CD4-positive, alpha-beta T cell treated with Interferon gamma for 1 hour (primary cell): ENCODE measurements at regions not wholly inside any gene's neighbourhood (a gene's known extent, or its start where the extent isn't known, plus 50 kb on each side); places are given as distances from the start of the nearest gene placed in this dataset.
A peak's percentile ranks its signal among the peaks of the same experiment; 100 is the strongest.

Experiments used
- DNase-seq: peaks from one replicate; pipeline ENCODE4 v3.0.0-alpha.2; 2020

GRCh38 chr20:8073024-8073832 lies 53.7 kb upstream of the TMX4 start:
- DNase-seq: peak; percentile 7

GRCh38 chr20:8074931-8075330 lies 55.4 kb upstream of the TMX4 start:
- no peak for DNase-seq

- DNase-seq: no peak
Measured at GRCh38 chr20:8076306-8077136, 55.5 kb upstream of the PLCB1 start.

GRCh38 chr20:8077137-8077466 lies 55.0 kb upstream of the PLCB1 start:
- no peak for DNase-seq

GRCh38 chr20:8078528-8078914 lies 53.5 kb upstream of the PLCB1 start:
- DNase-seq: no peak

- DNase-seq: no peak
Measured at GRCh38 chr20:8079976-8080375, 52.1 kb upstream of the PLCB1 start.

GRCh38 chr20:8082025-8082424 lies 50.0 kb upstream of the PLCB1 start:
- no peak for DNase-seq
